T-helper 17 cell (primary cell): ENCODE measurements at regions not wholly inside any gene's neighbourhood (a gene's known extent, or its start where the extent isn't known, plus 50 kb on each side); places are given as distances from the start of the nearest gene placed in this dataset.
"Not testable (repeated sequence)": the region's sequence is repeated elsewhere in the genome, so short reads cannot be mapped to it uniquely, and the experiment has no call there.

Experiments
- ATAC-seq: fragments of 150-1000 bp; cut with Tn5 transposase; 2 replicates; pipeline ENCODE4 v1.10.0; 2021; ENCODE audit warnings: mild to moderate bottlenecking, moderate library complexity
- DNase-seq, 3 donors: peaks; one replicate each; pipeline versions ENCODE4 v3.0.0 to v3.0.0-alpha.2; 2020 to 2021
- H3K9me3 ChIP-seq: one replicate; pipeline ENCODE4 v1.7.0; 2013; ENCODE audit warnings: low read length, mild to moderate bottlenecking; ENCODE audit not compliant: control insufficient read depth, poor library complexity, severe bottlenecking
- H3K27ac Mint-ChIP-seq: one replicate; pipeline ENCODE4 v1.8.0; 2022; ENCODE audit warnings: mild to moderate bottlenecking, moderate library complexity, mixed read lengths
- H3K27me3 Mint-ChIP-seq: one replicate; pipeline ENCODE4 v1.8.0; 2022; ENCODE audit warnings: mixed read lengths
- H3K36me3 Mint-ChIP-seq: one replicate; pipeline ENCODE4 v1.8.0; 2022; ENCODE audit warnings: low read depth, mixed read lengths
- H3K4me1 Mint-ChIP-seq: one replicate; pipeline ENCODE4 v1.8.0; 2022; ENCODE audit warnings: mild to moderate bottlenecking, mixed read lengths
- H3K4me3 Mint-ChIP-seq: one replicate; pipeline ENCODE4 v1.8.0; 2022; ENCODE audit warnings: mild to moderate bottlenecking, moderate library complexity, mixed read lengths

- DNase-seq (no peak), ATAC-seq (no peak)
- Mint-ChIP-seq H3K27me3 (no peaks in the 10 kb centered on the region), H3K4me1 (no peaks in the 10 kb centered on the region), H3K36me3 (no peaks in the 10 kb centered on the region), H3K4me3 (no peak overlapping the region), H3K27ac (no peak overlapping the region)
- no peaks in the 10 kb centered on the region for H3K9me3 ChIP-seq
These were observed 110.7 kb upstream of the PPP2R3B start for GRCh38 chrX:497186-498014.

- H3K36me3 Mint-ChIP-seq, H3K4me3 Mint-ChIP-seq, DNase-seq, H3K4me1 Mint-ChIP-seq, H3K9me3 ChIP-seq, H3K27me3 Mint-ChIP-seq, ATAC-seq, H3K27ac Mint-ChIP-seq: not testable (repeated sequence)
These were observed 112.2 kb upstream of the PPP2R3B start for GRCh38 chrX:498901-499300.

DNA sequence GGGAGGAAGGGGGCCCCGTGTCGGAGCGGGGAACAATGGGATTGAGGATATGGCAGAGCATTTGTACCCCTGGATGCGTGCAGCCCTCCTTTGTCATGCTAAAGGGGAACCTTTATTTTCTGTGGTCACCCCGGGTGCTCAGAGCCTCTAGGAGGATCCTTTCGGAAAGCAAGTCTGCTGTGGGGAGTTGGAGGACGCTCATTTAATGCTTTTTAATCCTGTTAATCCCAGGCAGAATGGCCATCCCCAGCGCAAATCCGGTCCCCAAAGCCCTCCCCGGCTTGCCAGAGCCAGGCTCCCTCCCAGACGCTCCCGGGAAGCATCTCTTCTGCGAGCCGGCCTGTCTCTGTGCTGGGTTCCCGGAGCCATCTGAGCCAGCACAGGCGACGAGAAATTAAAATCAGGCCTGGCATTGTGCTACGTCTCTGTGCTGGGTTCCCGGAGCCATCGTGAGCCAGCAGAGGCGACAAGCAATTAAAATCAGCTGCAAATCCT is 113.2 kb upstream of the PPP2R3B start:
- no peak for DNase-seq
- Mint-ChIP-seq H3K4me1 (no peaks in the 10 kb centered on the region), H3K27me3 (no peaks in the 10 kb centered on the region), H3K36me3 (no peaks in the 10 kb centered on the region), H3K4me3 (no peak overlapping the region), H3K27ac (no peak overlapping the region)
- no peak for ATAC-seq
- H3K9me3 ChIP-seq = no peaks in the 10 kb centered on the region

DNA sequence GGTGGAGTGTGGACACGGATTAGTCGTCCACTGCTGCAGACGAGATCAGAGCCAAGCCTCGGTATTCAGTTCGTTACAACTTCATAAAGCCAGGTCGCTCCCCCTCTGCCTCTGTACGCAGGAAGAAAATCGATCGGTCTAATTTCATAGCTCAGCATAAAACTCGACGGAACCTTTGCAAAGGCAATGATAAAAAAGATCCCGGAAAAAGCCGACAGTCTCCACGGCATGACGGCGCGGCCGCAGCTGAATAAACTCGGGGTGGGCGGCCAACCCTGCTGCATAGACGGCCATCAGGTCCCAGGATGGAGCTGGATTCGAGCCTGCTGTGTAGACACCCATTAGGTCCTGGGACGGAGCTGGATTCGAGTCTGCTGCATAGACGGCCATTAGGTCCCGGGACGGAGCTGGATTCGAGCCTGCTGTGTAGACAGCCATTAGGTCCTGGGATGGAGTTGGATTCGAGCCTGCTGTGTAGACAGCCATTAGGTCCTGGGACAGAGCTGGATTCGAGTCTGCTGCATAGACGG is 113.8 kb upstream of the PPP2R3B start:
- no peak overlapping the region for H3K27ac Mint-ChIP-seq
- H3K27me3 Mint-ChIP-seq = no peaks in the 10 kb centered on the region
- H3K4me1 Mint-ChIP-seq = no peaks in the 10 kb centered on the region
- ATAC-seq (no peak), DNase-seq (no peak)
- no peaks in the 10 kb centered on the region for H3K36me3 Mint-ChIP-seq
- no peak overlapping the region for H3K4me3 Mint-ChIP-seq
- H3K9me3 ChIP-seq = no peaks in the 10 kb centered on the region

DNA sequence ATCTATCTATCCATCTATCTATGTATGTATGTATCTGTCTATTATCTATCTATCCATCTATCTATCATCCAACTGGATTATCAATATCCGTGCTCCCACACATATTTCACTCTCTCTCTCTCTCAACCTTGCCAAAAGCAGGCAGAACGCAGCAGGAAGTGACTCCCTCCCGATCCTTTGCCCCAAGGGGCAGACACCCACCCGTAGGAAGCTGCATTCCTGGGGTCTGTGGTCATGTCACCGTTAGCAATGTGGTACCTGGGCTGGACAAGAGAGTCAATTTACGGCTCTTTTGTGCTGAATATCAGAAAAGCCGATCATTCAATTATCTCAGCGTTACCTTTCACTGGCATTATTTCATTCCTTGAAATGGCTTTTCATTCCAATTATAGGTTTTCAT is 119.6 kb upstream of the PPP2R3B start:
- no peak overlapping the region for H3K4me3 Mint-ChIP-seq
- no peaks in the 10 kb centered on the region for H3K9me3 ChIP-seq
- DNase-seq = no peak
- no peaks in the 10 kb centered on the region for H3K4me1 Mint-ChIP-seq
- no peaks in the 10 kb centered on the region for H3K27me3 Mint-ChIP-seq
- no peaks in the 10 kb centered on the region for H3K36me3 Mint-ChIP-seq
- H3K27ac Mint-ChIP-seq = no peak overlapping the region
- no peak for ATAC-seq

DNA sequence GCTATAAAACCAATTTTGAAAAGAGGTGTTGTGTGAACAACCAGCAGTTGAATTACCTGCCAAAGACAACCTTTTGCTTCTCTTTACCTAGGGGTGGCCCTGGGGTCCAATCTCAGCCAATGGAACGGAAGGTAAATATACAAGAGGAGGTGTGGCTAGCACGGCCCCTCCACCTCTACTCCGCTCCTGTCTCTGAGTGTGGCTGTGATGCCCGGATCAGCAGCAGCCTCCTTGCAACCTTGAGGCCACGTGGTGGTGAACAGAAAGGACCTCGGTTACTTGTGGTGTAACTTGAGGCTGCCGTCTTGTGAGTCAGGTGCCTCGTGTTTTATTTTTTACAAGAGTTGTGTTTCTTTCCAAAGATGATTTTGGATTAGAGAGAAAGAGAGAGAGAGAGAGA is 121.5 kb upstream of the PPP2R3B start:
- no peak overlapping the region for H3K27ac Mint-ChIP-seq
- no peaks in the 10 kb centered on the region for H3K27me3 Mint-ChIP-seq
- DNase-seq (no peak), ATAC-seq (no peak)
- H3K4me1 Mint-ChIP-seq = no peaks in the 10 kb centered on the region
- H3K36me3 Mint-ChIP-seq = no peaks in the 10 kb centered on the region
- no peaks in the 10 kb centered on the region for H3K9me3 ChIP-seq
- H3K4me3 Mint-ChIP-seq = no peak overlapping the region

DNA sequence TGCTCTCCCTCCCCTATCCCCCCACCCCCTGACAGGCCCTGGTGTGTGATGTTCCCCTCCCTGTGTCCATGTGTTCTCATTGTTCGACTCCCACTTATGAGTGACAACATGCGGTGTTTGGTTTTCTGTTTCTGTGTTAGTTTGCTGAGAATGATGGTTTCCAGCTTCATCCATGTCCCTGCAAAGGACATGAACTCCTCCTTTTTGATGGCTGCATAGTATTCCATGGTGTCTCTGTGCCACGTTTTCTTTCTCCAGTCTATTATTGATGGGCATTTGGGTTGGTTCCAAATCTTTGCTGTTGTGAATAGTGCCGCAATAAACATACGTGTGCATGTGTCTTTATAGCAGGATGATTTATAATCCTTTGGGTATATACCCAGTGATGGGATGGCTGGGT is 121.8 kb upstream of the SHOX start:
- not testable (repeated sequence) for H3K4me3 Mint-ChIP-seq, H3K9me3 ChIP-seq, H3K27me3 Mint-ChIP-seq, DNase-seq, H3K27ac Mint-ChIP-seq, ATAC-seq, H3K4me1 Mint-ChIP-seq, H3K36me3 Mint-ChIP-seq

- not testable (repeated sequence) for H3K36me3 Mint-ChIP-seq, H3K27me3 Mint-ChIP-seq, H3K27ac Mint-ChIP-seq, ATAC-seq, DNase-seq, H3K4me1 Mint-ChIP-seq, H3K9me3 ChIP-seq, H3K4me3 Mint-ChIP-seq
These were observed 119.5 kb upstream of the SHOX start for GRCh38 chrX:511089-511488.

- no peak for ATAC-seq
- no peak for DNase-seq
- no peak overlapping the region for H3K4me3 Mint-ChIP-seq
- no peaks in the 10 kb centered on the region for H3K36me3 Mint-ChIP-seq
- no peak overlapping the region for H3K27ac Mint-ChIP-seq
- no peaks in the 10 kb centered on the region for H3K27me3 Mint-ChIP-seq
- no peaks in the 10 kb centered on the region for H3K9me3 ChIP-seq
- H3K4me1 Mint-ChIP-seq = no peaks in the 10 kb centered on the region
These were observed 112.3 kb upstream of the SHOX start for GRCh38 chrX:518319-518718.

GRCh38 chrX:519741-520140 is 110.8 kb upstream of the SHOX start:
- no peaks in the 10 kb centered on the region for H3K9me3 ChIP-seq
- H3K4me1 Mint-ChIP-seq = no peaks in the 10 kb centered on the region
- no peak overlapping the region for H3K27ac Mint-ChIP-seq
- DNase-seq (no peak), ATAC-seq (no peak)
- no peak overlapping the region for H3K4me3 Mint-ChIP-seq
- no peaks in the 10 kb centered on the region for H3K27me3 Mint-ChIP-seq
- no peaks in the 10 kb centered on the region for H3K36me3 Mint-ChIP-seq

- Mint-ChIP-seq H3K4me3 (no peak overlapping the region), H3K27me3 (no peaks in the 10 kb centered on the region), H3K4me1 (no peaks in the 10 kb centered on the region), H3K27ac (no peak overlapping the region), H3K36me3 (no peaks in the 10 kb centered on the region)
- no peaks in the 10 kb centered on the region for H3K9me3 ChIP-seq
- no peak for ATAC-seq
- DNase-seq = no peak
These were observed 108.1 kb upstream of the SHOX start for GRCh38 chrX:522456-522855.

DNA sequence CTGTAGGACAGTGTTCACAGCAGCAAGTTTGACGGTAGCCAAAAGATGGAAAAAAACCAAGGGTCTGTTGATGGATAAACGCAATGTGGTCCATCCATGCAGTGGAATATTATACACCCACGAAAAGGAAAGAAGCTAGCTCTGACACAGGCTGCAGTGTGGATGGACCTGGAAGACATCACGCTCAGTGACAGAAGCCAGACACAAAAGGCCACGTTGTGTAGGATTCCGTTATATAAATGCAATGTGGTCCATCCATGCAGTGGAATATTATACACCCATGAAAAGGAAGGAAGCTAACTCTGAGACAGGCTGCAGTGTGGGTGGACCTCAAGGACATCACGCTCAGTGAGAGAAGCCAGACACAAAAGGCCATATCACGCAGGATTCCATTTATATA is 105.5 kb upstream of the SHOX start:
- ATAC-seq = no peak
- DNase-seq = no peak
- H3K9me3 ChIP-seq = no peaks in the 10 kb centered on the region
- no peaks in the 10 kb centered on the region for H3K4me1 Mint-ChIP-seq
- H3K27me3 Mint-ChIP-seq = no peaks in the 10 kb centered on the region
- H3K27ac Mint-ChIP-seq = no peak overlapping the region
- no peak overlapping the region for H3K4me3 Mint-ChIP-seq
- no peaks in the 10 kb centered on the region for H3K36me3 Mint-ChIP-seq

- no peak overlapping the region for H3K4me3 Mint-ChIP-seq
- no peaks in the 10 kb centered on the region for H3K4me1 Mint-ChIP-seq
- H3K36me3 Mint-ChIP-seq = no peaks in the 10 kb centered on the region
- H3K27ac Mint-ChIP-seq = no peak overlapping the region
- no peak for ATAC-seq
- no peaks in the 10 kb centered on the region for H3K9me3 ChIP-seq
- no peak for DNase-seq
- no peaks in the 10 kb centered on the region for H3K27me3 Mint-ChIP-seq
These were observed 104.0 kb upstream of the SHOX start for GRCh38 chrX:526295-527224.
